Choroid plexus epithelial cell (primary cell): ENCODE measurements at regions not wholly inside any gene's neighbourhood (a gene's known extent, or its start where the extent isn't known, plus 50 kb on each side); places are given as distances from the start of the nearest gene placed in this dataset.
"Not testable (repeated sequence)": the region's sequence is repeated elsewhere in the genome, so short reads cannot be mapped to it uniquely, and the experiment has no call there.

Source experiments
- DNase-seq: peaks from one replicate; pipeline ENCODE4 v3.0.0-alpha.2; 2010; ENCODE audit warnings: low read depth
- H3K4me3 ChIP-seq: 2 replicates; pipeline ENCODE4 v1.5.1; 2011; ENCODE audit warnings: low read depth, mild to moderate bottlenecking, control low read depth, low read length, moderate library complexity
- TF ChIP-seq, protein P1 (sequence below): conservative IDR thresholded peaks from 2 replicates; pipeline ENCODE4 v1.5.1; 2011; ENCODE audit warnings: low read depth, mild to moderate bottlenecking, control low read depth, inconsistent platforms, low read length, moderate library complexity

DNA sequence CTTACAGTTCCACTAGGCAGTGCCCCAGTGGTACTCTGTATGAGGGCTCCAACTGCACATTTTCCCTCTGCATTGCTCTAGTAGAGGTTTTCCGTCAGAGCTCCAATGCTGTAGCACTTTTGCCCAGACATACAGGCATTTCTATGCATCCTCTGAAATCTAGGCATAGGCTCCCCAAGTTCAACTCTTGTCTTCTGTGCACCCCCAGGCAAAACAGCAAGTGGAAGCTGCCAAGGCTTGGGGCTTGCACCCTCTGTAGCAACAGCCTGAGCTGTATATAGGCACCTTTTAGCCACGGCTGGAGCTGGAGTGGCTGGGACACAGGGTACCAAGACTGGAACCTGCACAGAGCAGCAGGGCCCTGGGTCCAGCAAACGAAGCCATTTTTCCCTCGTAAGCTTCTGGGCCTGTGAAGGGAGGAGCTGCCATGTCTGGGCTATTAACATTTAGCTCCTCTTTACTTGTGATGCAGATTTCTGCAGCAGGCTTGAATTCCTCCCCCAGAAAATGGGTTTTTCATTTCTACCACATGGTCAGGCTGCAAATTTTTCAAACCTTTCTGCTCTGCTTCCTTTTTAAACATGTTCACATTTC is 596.2 kb upstream of the ADGRB3 start:
- H3K4me3 ChIP-seq = no peak overlapping the region

DNA sequence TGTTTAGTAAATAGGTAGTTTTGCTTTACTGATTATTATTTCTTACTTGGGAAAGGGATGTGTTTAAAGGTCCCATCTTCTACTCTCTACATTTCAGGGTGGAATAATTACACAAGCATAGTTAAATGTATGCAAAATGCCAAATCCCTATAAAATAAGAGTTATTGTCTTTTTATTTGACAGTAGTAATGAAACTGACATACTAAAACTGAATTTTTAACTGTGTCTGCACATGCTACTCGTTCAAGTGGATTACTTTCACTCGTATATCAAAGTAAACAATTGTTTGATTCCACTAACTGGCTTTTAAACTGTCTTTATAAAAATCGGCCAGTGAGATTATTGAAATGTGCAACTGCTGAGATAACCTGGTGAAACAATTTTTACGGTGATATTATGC is 602.9 kb upstream of the ADGRB3 start:
- DNase-seq = no peak
- no peak overlapping the region for H3K4me3 ChIP-seq
- TF ChIP-seq, protein P1, sequence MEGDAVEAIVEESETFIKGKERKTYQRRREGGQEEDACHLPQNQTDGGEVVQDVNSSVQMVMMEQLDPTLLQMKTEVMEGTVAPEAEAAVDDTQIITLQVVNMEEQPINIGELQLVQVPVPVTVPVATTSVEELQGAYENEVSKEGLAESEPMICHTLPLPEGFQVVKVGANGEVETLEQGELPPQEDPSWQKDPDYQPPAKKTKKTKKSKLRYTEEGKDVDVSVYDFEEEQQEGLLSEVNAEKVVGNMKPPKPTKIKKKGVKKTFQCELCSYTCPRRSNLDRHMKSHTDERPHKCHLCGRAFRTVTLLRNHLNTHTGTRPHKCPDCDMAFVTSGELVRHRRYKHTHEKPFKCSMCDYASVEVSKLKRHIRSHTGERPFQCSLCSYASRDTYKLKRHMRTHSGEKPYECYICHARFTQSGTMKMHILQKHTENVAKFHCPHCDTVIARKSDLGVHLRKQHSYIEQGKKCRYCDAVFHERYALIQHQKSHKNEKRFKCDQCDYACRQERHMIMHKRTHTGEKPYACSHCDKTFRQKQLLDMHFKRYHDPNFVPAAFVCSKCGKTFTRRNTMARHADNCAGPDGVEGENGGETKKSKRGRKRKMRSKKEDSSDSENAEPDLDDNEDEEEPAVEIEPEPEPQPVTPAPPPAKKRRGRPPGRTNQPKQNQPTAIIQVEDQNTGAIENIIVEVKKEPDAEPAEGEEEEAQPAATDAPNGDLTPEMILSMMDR = no peak

More for the DNA sequence above, 596.2 kb upstream of the ADGRB3 start:
- DNase-seq = no peak
- TF ChIP-seq, protein P1 = no peak

DNA sequence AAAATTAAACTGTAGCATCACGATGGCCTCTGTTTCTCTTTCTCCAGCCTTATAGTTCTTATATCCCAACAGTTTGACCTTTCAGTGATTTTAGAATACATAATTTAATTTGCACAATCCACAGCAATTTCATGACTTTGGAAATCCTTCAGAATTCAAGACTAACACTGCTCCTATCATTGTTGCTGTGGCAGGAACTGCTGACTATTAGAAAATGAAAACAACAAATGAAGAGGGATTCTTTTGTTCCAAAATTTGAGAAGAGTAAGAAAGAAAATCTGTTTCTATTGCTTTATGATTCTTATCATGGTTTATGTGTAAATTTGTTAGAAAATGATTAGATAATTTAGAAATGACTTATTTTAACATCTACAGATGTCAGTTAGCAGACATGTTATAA is 604.0 kb upstream of the ADGRB3 start:
- TF ChIP-seq, protein P1 = no peak
- no peak for DNase-seq
- H3K4me3 ChIP-seq = no peak overlapping the region

DNA sequence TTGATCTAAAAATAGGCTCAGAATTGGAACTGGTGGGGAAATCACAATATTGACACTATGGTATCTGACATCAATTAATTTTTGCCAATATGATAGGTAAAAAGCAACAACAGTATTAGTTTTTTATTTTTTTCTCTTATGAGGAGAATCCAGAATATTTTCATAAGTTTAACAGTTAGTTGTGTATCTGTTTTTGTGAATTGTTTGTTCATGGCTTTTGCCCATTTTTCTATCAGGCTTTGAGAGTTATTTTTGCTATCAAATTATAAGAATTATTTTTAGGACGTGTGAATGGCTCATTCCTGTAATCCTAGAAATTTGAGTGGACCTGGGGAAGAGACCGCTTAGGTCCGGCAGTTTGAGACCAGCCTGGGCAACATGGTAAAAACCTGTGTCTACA is 608.6 kb upstream of the ADGRB3 start:
- H3K4me3 ChIP-seq = no peak overlapping the region
- DNase-seq = no peak
- TF ChIP-seq, protein P1 = no peak

DNA sequence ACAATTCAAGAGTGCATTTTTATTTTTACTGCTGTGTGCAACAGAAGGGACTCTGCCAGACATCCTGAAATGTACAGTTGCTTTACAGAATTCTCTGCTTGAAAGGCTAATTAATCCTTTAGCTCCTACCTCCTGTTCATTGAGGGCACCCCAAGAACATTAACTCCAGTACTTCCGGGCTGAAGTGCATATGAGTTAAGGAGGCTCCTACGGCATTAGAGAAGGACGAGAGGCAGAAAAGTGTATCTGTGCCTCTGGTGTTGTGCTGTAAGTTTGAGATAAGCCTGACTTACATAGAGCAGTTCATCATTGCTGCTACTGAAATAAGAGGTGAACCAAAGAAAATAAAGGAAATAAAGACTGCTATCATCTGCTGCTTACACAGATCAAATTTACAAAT is 609.3 kb upstream of the ADGRB3 start:
- no peak for DNase-seq
- TF ChIP-seq, protein P1 = no peak
- no peak overlapping the region for H3K4me3 ChIP-seq

DNA sequence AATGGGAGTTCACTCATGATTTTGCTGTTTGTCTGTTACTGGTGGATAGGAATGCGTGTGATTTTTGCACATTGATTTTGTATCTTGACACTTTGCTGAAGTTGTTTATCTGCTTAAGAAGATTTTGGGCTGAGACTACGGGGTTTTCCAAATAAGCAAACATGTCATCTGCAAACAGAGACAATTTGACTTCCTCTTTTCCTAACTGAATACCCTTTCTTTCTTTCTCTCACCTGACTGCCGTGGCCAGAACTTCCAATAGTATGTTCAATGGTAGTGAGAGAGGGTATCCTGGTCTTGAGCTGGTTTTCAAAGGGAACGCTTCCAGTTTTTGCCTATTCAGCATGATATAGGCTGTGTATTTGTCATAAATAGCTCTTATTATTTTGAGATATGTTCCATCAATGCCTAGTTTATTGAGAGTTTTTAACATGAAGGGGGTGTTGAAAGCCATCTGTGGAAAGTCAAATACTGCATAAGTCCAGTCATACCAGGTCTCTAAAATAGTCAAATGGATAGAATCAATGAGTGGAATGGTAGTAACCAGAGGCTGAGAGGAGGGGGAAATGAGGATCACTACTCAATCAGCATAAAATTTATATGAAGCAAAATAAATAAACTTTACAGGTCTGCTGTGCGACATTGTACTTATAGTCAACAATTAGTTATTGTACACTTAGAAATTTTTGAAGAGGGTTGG is 610.4 kb upstream of the ADGRB3 start:
- TF ChIP-seq, protein P1 = no peak
- H3K4me3 ChIP-seq = no peak overlapping the region
- no peak for DNase-seq

DNA sequence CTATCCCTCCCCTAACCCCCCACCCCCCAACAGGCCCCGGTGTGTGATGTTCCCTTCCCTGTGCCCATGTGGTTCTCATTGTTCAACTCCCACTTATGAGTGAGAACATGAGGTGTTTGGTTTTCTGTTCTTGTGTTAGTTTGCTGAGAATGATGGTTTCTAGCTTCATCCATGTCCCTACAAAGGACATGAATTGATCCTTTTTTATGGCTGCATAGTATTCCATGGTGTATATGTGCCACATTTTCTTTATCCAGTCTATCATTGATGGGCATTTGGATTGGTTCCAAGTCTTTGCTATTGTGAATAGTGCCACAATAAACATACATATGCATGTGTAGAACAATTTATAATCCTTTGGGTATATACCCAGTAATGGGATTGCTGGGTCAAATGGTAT is 612.1 kb upstream of the ADGRB3 start:
- H3K4me3 ChIP-seq, DNase-seq: not testable (repeated sequence)
